Upper lobe of left lung (tissue), 6 donors: ENCODE measurements at regions not wholly inside any gene's neighbourhood (a gene's known extent, or its start where the extent isn't known, plus 50 kb on each side); places are given as distances from the start of the nearest gene placed in this dataset.
"Not testable (repeated sequence)": the region's sequence is repeated elsewhere in the genome, so short reads cannot be mapped to it uniquely, and the experiment has no call there.

Experiments used
- ATAC-seq, 2 donors: fragments of 200-7000 bp; cut with Tn5 transposase; one replicate each; pipeline ENCODE4 v1.9.1; 2022; ENCODE audit warnings: mild to moderate bottlenecking in 2 of 2, moderate library complexity in 2 of 2; ENCODE audit not compliant: low FRiP score in 2 of 2
- DNase-seq, 2 donors: peaks; one replicate each; pipeline ENCODE4 v3.0.0-alpha.2; 2019 to 2020
- H3K27ac ChIP-seq, 4 donors: fragments of 200-600 bp; sonication (generic); one replicate each; pipeline ENCODE4 v1.5.1; 2016 to 2019
- H3K27me3 ChIP-seq, 4 donors: fragments of 200-600 bp; sonication (generic); one replicate each; pipeline ENCODE4 v1.5.1; 2017 to 2019
- H3K36me3 ChIP-seq, 4 donors: fragments of 200-600 bp; sonication (generic); one replicate each; pipeline ENCODE4 v1.5.1; 2016 to 2019
- H3K4me1 ChIP-seq, 4 donors: fragments of 200-600 bp; sonication (generic); one replicate each; pipeline ENCODE4 v1.5.1; 2018 to 2019
- H3K4me3 ChIP-seq, 4 donors: fragments of 200-600 bp; sonication (generic); one replicate each; pipeline ENCODE4 v1.5.1; 2017 to 2019; ENCODE audit warnings: mild to moderate bottlenecking in 2 of 4, moderate library complexity in 1 of 4
- H3K9me3 ChIP-seq, 4 donors: fragments of 200-600 bp; sonication (generic); one replicate each; pipeline ENCODE4 v1.5.1; 2018 to 2019
- WGBS, 2 donors: methylation state at CpG; one replicate each; pipeline ENCODE4 v1.1.5; 2017 to 2018; 5-methylcytosine and 5-hydroxymethylcytosine counted together
- donor health status: DM: no; HTN: no; CAD: no; lungs with moderate emphysema.
- donor health status: DM: no; HTN: yes; CAD: no; lungs with severe emphysema.

GRCh38 chr4:118442115-118442837 is 89.5 kb upstream of the PRSS12 start:
- not testable (repeated sequence) for H3K9me3 ChIP-seq, H3K27me3 ChIP-seq, H3K27ac ChIP-seq, DNase-seq, H3K4me3 ChIP-seq, H3K4me1 ChIP-seq, ATAC-seq, H3K36me3 ChIP-seq
- 81 to 82% methylated on average over 7 of the region's 8 CpGs for WGBS, 2 donors

- H3K9me3 ChIP-seq, ATAC-seq, DNase-seq, H3K36me3 ChIP-seq, H3K27me3 ChIP-seq, H3K4me1 ChIP-seq, H3K27ac ChIP-seq, H3K4me3 ChIP-seq: not testable (repeated sequence)
- 94 to 96% methylated on average over 1 to 3 of the region's 3 CpGs for WGBS, 2 donors
These were observed 94.6 kb upstream of the PRSS12 start for GRCh38 chr4:118447397-118447796.

- H3K9me3 ChIP-seq, ATAC-seq, H3K27ac ChIP-seq, H3K36me3 ChIP-seq, H3K27me3 ChIP-seq, H3K4me3 ChIP-seq, H3K4me1 ChIP-seq: not testable (repeated sequence)
- 30 to 46% methylated on average over 1 of the region's 1 CpG for WGBS, 2 donors
- DNase-seq, result peak in 1 of 2 donors; percentile 26
These were observed 102.1 kb upstream of the PRSS12 start for GRCh38 chr4:118454857-118455256.

- ATAC-seq, H3K36me3 ChIP-seq, H3K9me3 ChIP-seq, H3K27ac ChIP-seq, H3K27me3 ChIP-seq, H3K4me1 ChIP-seq, DNase-seq, H3K4me3 ChIP-seq: not testable (repeated sequence)
- WGBS, 2 donors, result 87% methylated on average over 5 of the region's 5 CpGs
These were observed 108.6 kb upstream of the PRSS12 start for GRCh38 chr4:118461435-118461834.

GRCh38 chr4:118465831-118466230 is 113.0 kb upstream of the PRSS12 start:
- not testable (repeated sequence) for H3K27me3 ChIP-seq

GRCh38 chr4:118474001-118474626 is 121.3 kb upstream of the PRSS12 start:
- WGBS, 2 donors, result 90 to 93% methylated on average over 3 of the region's 3 CpGs

More at GRCh38 chr4:118465831-118466230, 113.0 kb upstream of the PRSS12 start:
- H3K4me3 ChIP-seq, ATAC-seq, H3K27ac ChIP-seq, H3K36me3 ChIP-seq, DNase-seq, H3K4me1 ChIP-seq, H3K9me3 ChIP-seq: not testable (repeated sequence)
- WGBS, 2 donors, result 67 to 81% methylated on average over 2 of the region's 2 CpGs

GRCh38 chr4:118474771-118475170 is 122.0 kb upstream of the PRSS12 start:
- not testable (repeated sequence) for H3K4me1 ChIP-seq, H3K27me3 ChIP-seq, H3K27ac ChIP-seq, ATAC-seq, H3K36me3 ChIP-seq, H3K9me3 ChIP-seq, H3K4me3 ChIP-seq, DNase-seq

More at GRCh38 chr4:118474001-118474626, 121.3 kb upstream of the PRSS12 start:
- DNase-seq, H3K27me3 ChIP-seq, H3K27ac ChIP-seq, H3K9me3 ChIP-seq, H3K36me3 ChIP-seq, ATAC-seq, H3K4me1 ChIP-seq, H3K4me3 ChIP-seq: not testable (repeated sequence)

- not testable (repeated sequence) for H3K36me3 ChIP-seq, H3K4me1 ChIP-seq, DNase-seq, H3K4me3 ChIP-seq, H3K27me3 ChIP-seq, ATAC-seq, H3K9me3 ChIP-seq, H3K27ac ChIP-seq
- WGBS, 2 donors, result 46 to 77% methylated on average over 3 of the region's 3 CpGs
These were observed 123.1 kb upstream of the PRSS12 start for GRCh38 chr4:118475901-118476300.

- not testable (repeated sequence) for H3K27ac ChIP-seq, ATAC-seq, H3K4me3 ChIP-seq, H3K4me1 ChIP-seq, H3K27me3 ChIP-seq, H3K36me3 ChIP-seq, DNase-seq, H3K9me3 ChIP-seq
These were observed 125.0 kb upstream of the PRSS12 start for GRCh38 chr4:118477826-118478225.

GRCh38 chr4:118485801-118486314 is 133.1 kb upstream of the PRSS12 start:
- 61 to 66% methylated on average over 3 of the region's 3 CpGs for WGBS, 2 donors
- H3K4me1 ChIP-seq, H3K9me3 ChIP-seq, ATAC-seq, DNase-seq, H3K36me3 ChIP-seq, H3K27me3 ChIP-seq, H3K27ac ChIP-seq, H3K4me3 ChIP-seq: not testable (repeated sequence)

GRCh38 chr4:118492963-118493362 is 140.2 kb upstream of the PRSS12 start:
- H3K36me3 ChIP-seq, H3K4me1 ChIP-seq, H3K4me3 ChIP-seq, ATAC-seq, DNase-seq, H3K27ac ChIP-seq, H3K9me3 ChIP-seq, H3K27me3 ChIP-seq: not testable (repeated sequence)
- 77 to 79% methylated on average over 4 of the region's 4 CpGs for WGBS, 2 donors

GRCh38 chr4:118494437-118494836 is 141.6 kb upstream of the PRSS12 start:
- DNase-seq, H3K36me3 ChIP-seq, H3K27ac ChIP-seq, H3K9me3 ChIP-seq, H3K4me1 ChIP-seq, H3K4me3 ChIP-seq, ATAC-seq, H3K27me3 ChIP-seq: not testable (repeated sequence)
- WGBS, 2 donors, result 76 to 90% methylated on average over 6 of the region's 6 CpGs

- not testable (repeated sequence) for H3K4me1 ChIP-seq, H3K9me3 ChIP-seq, ATAC-seq, H3K36me3 ChIP-seq, H3K27me3 ChIP-seq, DNase-seq, H3K4me3 ChIP-seq, H3K27ac ChIP-seq
- 74 to 87% methylated on average over 5 of the region's 5 CpGs for WGBS, 2 donors
These were observed 150.2 kb upstream of the PRSS12 start for GRCh38 chr4:118502967-118503366.
